ENCODE measurements at regions not wholly inside any gene's neighbourhood (a gene's known extent, or its start where the extent isn't known, plus 50 kb on each side); places are given as distances from the start of the nearest gene placed in this dataset.
"Not testable (repeated sequence)": the region's sequence is repeated elsewhere in the genome, so short reads cannot be mapped to it uniquely, and the experiment has no call there.

DNA sequence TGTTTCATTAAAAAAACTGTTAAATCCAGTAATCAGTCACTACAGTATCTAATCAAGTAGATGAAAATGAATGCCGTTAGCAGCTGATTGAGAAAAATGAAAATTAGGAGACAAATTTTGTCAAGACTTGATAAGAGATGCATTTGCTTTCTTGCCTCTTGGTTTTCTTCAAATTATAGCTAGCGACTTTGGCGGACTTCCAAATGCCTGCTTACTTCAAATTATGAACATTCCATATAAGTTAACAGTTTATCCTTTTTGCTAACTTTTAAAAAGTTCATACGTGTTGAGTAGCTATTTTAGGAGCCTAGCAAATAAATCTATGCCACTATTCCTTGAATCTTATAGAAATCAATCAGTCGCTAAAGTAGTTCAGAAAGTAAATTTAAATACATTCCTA lies 58.8 kb downstream of the PPP4R3C start:
- DNase-seq (ENCODE audit: low read depth in 2 of 2): no peak

- no peak for DNase-seq (ENCODE audit: low read depth in 2 of 2)
These were observed 64.0 kb downstream of the PPP4R3C start for GRCh38 chrX:27399146-27399456.

- DNase-seq (ENCODE audit: low read depth in 2 of 2): no peak
These were observed 71.5 kb downstream of the PPP4R3C start for GRCh38 chrX:27391623-27392022.

DNA sequence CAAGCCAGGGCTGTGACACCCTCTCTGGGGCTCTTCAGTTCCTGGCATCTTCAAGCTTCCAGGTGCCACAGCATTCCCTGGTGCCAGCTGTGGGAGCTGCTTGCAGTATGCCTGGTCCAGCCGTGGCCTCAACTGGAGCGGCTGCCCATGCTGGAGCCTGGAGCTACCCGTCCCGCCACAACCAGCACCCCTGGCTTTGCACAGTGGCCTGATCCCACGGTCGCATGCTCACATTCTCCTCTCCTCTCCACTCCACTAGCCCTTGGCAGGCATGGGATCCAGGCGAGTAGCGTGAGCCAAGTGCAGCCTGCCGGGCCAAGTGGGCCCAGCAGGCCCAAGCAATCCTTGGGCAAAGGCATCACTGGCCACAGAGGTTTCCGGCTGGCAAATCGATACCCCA lies 81.7 kb downstream of the PPP4R3C start:
- no peak for DNase-seq (ENCODE audit: low read depth in 2 of 2)

GRCh38 chrX:27380163-27380845 lies 82.8 kb downstream of the PPP4R3C start:
- no peak for DNase-seq (ENCODE audit: low read depth in 2 of 2)

DNA sequence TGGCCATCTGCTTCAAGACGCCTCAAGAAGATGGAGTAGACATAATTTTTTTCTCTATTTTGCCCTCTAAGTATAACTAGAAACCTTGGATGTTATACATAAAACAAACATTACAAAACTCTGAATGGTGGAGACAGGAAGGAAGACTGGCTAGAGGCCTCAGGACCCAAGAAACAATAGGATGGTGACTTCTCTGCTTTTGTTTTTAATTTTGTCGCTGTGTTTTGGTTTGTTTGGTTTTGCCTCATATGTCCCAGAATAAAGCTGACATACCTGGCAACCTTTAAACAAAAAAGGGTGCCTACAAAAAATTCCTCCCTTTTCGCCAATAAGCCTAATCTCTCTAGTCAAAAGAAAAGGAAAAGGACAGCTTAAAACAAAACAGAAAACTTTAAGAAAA lies 109.1 kb downstream of the PPP4R3C start:
- DNase-seq (ENCODE audit: low read depth in 2 of 2): no peak

DNA sequence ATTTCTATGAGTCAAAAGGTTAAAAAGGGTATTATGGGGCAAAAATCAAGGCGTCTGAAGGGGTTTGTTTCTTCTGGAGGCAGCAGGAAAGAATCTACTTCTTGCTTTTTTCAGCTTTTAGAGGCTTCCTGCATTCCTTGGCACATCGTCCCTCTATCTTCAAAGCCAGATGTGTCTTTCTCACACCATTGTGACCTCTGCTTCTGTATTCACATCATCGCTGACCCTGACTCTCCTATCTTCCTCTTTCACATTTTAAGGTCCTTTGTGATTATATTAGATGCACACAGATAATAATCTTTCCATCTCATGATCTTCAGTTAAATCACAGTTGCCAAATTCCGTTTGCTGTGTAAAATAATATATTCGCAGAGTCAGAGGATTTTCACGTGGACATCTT lies 112.7 kb downstream of the PPP4R3C start:
- DNase-seq (ENCODE audit: low read depth in 2 of 2): no peak

- DNase-seq (ENCODE audit: low read depth in 2 of 2): no peak
These were observed 126.6 kb downstream of the PPP4R3C start for GRCh38 chrX:27336466-27337091.

- no peak for DNase-seq (ENCODE audit: low read depth in 2 of 2)
These were observed 141.5 kb downstream of the PPP4R3C start for GRCh38 chrX:27321632-27322031.

DNA sequence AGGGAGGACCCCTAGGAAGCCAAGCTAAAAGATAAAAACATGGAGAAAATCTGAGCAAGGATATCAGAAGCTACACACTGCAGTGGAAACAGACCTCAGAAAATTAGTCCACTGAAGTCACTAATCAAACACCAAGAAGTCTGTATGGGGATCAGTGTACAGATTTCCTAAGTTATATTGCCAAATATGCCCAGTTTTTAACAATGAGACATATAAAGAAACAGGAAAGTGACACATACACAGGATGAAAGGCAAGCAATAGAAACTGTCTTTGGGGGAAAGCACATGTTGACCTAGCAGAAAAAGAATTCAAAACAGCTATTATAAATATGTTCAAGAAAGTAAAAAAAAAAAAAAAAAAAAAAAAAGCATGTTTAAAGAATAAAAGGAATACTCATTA lies 153.7 kb downstream of the PPP4R3C start:
- no peak for DNase-seq (ENCODE audit: low read depth in 2 of 2)

- no peak for DNase-seq (ENCODE audit: low read depth in 2 of 2)
These were observed 155.6 kb downstream of the PPP4R3C start for GRCh38 chrX:27307546-27307945.

- DNase-seq (ENCODE audit: low read depth in 2 of 2): not testable (repeated sequence)
These were observed 170.6 kb downstream of the PPP4R3C start for GRCh38 chrX:27292552-27292951.

DNA sequence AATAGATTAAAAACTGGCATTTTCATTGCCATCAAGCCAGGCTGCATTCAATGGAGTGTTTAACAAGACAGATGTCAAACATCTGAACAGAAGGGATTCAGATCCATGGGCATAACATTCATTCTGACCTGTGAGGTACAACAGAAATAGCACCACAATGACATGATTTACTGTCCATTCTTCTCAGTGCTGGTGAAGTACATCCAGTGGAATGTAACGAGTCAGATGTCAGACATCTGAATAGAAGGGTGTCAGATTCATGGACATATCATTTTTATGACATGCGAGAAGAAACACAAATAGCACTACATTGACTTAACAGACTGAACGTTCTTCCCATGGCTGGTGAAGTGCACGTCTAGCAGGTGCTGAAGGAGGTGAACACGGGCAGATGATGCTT lies 186.4 kb downstream of the PPP4R3C start:
- no peak for DNase-seq (ENCODE audit: low read depth in 2 of 2)

- no peak for DNase-seq (ENCODE audit: low read depth in 2 of 2)
These were observed 208.5 kb downstream of the PPP4R3C start for GRCh38 chrX:27254656-27255055.

GRCh38 chrX:27251369-27251768 lies 211.8 kb downstream of the PPP4R3C start:
- no peak for DNase-seq (ENCODE audit: low read depth in 2 of 2)

DNA sequence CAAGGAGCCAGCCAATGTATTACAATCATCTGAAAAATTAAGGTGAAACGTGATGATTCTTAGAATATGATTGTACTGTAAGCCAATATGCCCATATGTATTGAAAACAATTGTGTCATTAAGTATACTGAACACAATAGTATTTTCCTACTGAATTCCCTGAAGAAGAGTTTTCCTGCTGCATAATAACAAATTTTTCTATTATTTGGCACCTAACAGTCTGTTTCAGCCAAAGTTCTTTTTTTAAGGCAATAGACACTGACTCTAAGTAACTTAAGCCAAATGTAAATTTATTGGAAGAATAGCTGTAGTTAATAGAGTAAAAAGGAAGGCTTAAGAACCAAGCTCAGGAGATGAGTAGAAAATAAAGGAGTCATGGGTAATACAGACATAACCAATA lies 220.6 kb downstream of the PPP4R3C start:
- no peak for DNase-seq (ENCODE audit: low read depth in 2 of 2)

DNA sequence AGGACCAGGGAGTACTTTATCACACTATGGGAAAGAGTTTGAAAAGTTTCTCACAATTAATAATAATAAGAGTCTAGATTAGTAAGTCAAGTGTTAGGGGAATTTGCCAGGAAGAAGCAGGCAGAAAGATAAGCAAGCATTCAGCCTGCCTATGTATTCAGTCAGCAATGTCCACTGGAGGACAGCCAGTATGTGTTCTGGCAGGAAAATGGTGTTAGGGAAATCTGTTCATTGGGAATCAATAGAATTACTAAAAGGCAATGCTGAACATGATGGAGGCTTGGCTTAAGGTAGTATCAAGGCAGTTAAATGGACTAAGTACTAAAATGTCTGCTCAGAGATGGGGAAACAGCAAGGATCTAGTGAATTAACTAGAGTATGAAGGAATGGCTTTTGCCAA lies 221.2 kb downstream of the PPP4R3C start:
- no peak for DNase-seq (ENCODE audit: low read depth in 2 of 2)

DNA sequence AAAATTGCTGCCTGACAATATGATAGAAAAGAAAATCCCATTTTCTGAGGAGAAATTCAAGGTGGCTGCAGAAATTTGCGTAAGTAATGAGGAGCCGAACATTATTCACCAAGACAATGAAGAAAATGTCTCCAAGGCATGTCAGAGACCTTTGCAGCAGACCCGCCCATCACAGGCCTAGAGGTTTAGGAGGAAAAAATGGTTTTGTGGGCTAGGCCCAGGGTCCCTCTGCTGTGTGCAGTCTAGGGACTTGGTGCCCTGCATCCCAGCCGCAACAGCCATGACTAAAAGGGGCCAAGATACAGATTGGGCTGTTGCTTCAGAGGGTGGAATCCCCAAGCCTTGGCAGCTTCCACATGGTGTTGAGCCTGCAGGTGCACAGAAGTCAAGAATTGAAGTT lies 223.1 kb downstream of the PPP4R3C start:
- DNase-seq (ENCODE audit: low read depth in 2 of 2): not testable (repeated sequence)

- no peak for DNase-seq (ENCODE audit: low read depth in 2 of 2)
These were observed 226.5 kb downstream of the PPP4R3C start for GRCh38 chrX:27236681-27237080.

GRCh38 chrX:27229721-27230120 lies 233.4 kb downstream of the PPP4R3C start:
- DNase-seq (ENCODE audit: low read depth in 2 of 2): no peak

GRCh38 chrX:27222661-27223060 lies 240.5 kb downstream of the PPP4R3C start:
- DNase-seq (ENCODE audit: low read depth in 2 of 2): no peak

GRCh38 chrX:27186671-27187070 lies 276.5 kb downstream of the PPP4R3C start:
- DNase-seq (ENCODE audit: low read depth in 2 of 2): peak in 1 of 2 experiments; percentile 0

DNA sequence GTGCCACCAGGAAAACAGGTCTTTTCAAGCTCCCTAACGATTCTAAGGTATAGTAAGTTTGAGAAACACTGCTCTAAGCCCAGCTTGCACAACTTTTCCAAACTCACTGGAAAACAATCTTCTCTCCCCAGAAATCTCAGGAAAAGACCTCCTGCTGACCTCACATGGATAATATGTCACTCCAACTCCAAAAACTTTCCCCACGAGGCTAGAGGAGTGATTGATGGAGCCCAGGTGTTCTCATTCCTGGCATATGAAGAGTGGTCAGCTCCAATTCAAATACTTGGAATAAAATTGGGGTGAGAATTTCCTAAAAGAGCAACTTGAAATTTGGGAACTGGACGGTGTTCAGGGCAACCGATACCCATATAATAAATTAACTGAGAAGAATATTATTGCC lies 299.9 kb downstream of the PPP4R3C start:
- no peak for DNase-seq (ENCODE audit: low read depth in 2 of 2)

DNA sequence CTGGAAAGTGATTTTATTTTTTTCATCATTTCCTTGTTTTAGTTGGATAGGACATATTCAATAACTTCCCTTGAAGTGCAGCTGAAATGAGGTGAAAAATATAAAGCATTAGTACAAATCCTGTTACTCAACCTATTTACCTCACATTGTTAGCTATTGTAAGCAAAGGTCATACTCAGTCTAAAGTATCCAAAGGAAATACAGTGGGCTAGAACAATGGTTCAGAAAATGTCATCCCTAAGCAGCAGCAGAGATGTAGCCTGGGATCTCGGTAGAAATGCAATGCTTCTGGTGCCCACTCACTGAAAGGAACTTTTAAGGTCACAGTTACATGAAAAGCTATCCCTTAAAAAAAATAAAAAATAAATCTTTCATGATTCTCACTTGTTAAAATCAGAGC lies 300.6 kb downstream of the PPP4R3C start:
- no peak for DNase-seq (ENCODE audit: low read depth in 2 of 2)
